ENCODE measurements at regions not wholly inside any gene's neighbourhood (a gene's known extent, or its start where the extent isn't known, plus 50 kb on each side); places are given as distances from the start of the nearest gene placed in this dataset.

DNA sequence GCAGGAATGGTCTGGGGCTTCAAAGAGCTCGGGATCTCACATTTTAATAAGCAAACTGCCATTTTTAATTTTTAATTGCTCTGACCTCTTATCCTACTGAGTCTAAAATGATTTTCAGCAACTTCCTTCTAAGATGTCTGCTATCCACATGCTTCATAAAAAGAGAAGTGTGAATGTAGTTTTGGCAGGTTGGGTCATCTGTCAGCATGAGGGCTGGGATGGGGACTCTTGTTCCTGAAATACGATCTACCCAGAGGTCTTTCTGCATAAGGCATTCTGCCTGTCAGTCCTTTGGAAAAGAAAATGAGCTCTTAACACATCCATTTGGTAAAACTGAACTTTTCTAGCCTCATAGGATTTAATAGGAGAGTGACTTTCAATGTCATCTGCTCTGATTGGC lies 252.8 kb upstream of the APCDD1 start:
- TF ChIP-seq, protein P1, sequence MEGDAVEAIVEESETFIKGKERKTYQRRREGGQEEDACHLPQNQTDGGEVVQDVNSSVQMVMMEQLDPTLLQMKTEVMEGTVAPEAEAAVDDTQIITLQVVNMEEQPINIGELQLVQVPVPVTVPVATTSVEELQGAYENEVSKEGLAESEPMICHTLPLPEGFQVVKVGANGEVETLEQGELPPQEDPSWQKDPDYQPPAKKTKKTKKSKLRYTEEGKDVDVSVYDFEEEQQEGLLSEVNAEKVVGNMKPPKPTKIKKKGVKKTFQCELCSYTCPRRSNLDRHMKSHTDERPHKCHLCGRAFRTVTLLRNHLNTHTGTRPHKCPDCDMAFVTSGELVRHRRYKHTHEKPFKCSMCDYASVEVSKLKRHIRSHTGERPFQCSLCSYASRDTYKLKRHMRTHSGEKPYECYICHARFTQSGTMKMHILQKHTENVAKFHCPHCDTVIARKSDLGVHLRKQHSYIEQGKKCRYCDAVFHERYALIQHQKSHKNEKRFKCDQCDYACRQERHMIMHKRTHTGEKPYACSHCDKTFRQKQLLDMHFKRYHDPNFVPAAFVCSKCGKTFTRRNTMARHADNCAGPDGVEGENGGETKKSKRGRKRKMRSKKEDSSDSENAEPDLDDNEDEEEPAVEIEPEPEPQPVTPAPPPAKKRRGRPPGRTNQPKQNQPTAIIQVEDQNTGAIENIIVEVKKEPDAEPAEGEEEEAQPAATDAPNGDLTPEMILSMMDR (IDR thresholded peaks at IDR 0.05; ENCODE audit: insufficient read depth, low read depth, low read length) = no peak
- no peak for TF ChIP-seq EZH2 (IDR thresholded peaks at IDR 0.05; ENCODE audit: insufficient read depth, low read length)

All from astrocyte (in vitro differentiated cells and primary cell).